ENCODE measurements at regions not wholly inside any gene's neighbourhood (a gene's known extent, or its start where the extent isn't known, plus 50 kb on each side); places are given as distances from the start of the nearest gene placed in this dataset.

GRCh38 chrY:19148783-19149182 lies 375.2 kb upstream of the HSFY2 start:
- TF ChIP-seq CTCF (IDR thresholded peaks at IDR 0.05) (no peak), EZH2 (IDR thresholded peaks at IDR 0.05; ENCODE audit: borderline replicate concordance, insufficient read depth, low read depth, low read length, poor library complexity, severe bottlenecking) (no peak)
